Inferior parietal cortex (tissue), 1 donor: ENCODE measurements at regions not wholly inside any gene's neighbourhood (a gene's known extent, or its start where the extent isn't known, plus 50 kb on each side); places are given as distances from the start of the nearest gene placed in this dataset.
"Not testable (repeated sequence)": the region's sequence is repeated elsewhere in the genome, so short reads cannot be mapped to it uniquely, and the experiment has no call there.

Source experiments
- DNase-seq: peaks from one replicate; pipeline ENCODE4 v3.0.0-alpha.2; 2016; ENCODE audit errors: extremely low spot score

DNA sequence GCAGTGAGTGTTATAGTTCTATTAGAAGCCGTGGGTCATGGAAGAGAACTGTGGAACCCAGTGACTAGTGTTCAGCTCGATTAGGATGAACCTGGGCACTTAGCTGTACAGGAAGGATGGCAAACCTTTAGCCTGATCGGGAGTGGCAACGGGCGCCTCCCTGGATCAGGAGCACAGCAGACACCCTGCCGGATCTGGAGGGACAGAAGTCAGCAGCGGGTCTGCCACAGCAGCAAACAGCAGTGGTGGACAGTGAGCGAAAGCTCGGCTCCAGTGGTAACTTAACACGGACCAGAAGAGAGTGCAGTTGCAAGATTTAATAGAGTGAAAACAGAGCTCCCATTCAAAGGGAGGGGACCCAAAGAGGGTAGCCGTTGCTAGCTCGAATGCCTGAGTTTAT is 697.6 kb upstream of the SLITRK1 start:
- not testable (repeated sequence) for DNase-seq

GRCh38 chr13:84574851-84575250 is 692.6 kb upstream of the SLITRK1 start:
- peak; percentile 29 for DNase-seq

DNA sequence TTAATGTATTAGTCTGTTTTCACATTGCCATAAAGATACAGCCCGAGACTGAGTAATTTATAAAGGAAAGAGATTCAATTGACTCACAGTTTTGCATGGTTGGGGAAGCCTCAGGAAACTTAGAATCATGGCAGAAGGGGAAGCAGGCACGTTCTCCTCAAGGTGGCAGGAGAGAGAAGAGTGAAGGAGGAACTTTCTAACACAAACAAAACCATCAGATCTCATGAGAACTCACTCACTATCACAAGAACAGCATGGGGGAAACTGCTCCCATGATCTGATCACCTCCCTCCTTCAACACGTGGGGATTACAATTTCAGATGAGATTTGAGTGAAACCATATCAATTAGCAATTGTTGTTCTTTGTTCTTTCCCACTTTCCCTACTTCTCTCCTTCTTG is 689.0 kb upstream of the SLITRK1 start:
- DNase-seq = no peak

DNA sequence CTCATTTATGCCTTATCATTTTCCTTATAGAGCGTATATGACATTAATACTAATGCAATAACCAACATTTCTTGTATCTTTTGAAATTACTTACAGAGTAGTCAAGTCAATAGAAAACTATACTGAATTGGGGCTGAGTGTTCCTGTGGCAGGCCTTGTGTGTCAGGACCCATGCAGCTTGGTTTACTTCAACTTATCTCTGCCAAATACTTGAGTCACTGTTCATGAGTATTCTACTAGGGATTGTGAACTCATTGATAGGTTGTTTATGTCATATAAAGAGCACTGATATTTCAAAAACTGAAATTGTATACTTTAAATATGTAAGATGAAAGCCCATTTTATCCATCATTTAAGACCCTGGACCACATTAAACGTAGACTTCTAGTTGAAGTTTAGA is 688.6 kb upstream of the SLITRK1 start:
- DNase-seq = no peak

DNA sequence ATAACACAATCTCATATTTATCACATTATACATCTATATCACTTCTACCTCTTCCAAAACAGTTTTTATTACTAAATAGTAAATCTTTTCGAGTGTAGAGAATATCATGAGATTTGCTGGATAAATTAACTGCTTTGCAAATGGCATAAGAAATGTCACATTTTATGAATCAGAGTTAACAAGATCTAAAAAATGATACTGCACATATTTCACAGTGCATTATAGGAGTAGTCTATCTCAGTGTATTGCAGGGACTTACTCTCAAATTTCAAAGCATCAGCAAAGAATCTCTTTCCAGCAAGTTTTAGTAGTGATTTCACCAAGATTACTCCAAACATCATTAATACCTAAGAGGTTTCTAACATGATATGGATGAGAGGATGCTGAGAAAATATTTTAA is 687.1 kb upstream of the SLITRK1 start:
- DNase-seq = no peak

- DNase-seq = no peak
Observed at GRCh38 chr13:84567848-84568247, 685.6 kb upstream of the SLITRK1 start.

GRCh38 chr13:84566780-84567179 is 684.5 kb upstream of the SLITRK1 start:
- no peak for DNase-seq

DNA sequence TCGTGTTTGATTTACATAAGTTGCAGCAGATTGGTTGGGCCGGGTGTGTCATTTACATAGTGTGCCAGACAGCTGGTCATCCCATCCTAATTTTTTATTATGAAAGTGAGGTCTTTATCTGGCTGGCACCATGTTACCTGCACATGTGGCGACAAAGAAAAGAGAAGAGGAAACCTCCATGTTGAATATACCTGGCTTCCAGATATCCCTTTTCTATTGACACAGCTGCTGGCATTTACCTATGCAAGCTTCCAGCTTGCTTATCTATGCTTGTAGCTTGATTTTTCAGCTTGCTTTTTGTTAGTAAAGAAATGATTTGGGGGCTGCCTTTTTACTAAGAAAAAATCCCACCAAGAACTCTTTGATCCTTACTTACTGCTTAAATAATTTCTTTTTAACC is 681.3 kb upstream of the SLITRK1 start:
- DNase-seq = no peak

DNA sequence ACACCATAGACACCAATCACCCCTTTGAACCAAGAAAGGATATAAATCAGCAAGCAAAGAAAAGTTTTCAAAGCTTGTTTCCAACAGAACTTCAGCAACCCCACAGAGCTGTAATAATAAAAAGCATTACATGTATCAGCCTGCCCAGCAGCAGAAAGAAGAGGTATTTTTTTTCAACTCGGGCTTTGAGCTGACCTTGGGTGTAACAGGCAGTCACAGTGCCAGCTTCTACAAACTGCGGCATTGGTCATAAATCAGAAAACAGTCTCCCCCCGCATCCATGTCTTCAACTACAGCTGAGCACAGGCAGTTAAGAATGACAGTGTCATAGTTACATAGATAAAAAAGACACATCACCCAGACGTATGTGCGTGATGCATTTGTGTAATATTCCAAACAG is 671.0 kb upstream of the SLITRK1 start:
- no peak for DNase-seq

GRCh38 chr13:84543962-84544361 is 661.7 kb upstream of the SLITRK1 start:
- no peak for DNase-seq

DNA sequence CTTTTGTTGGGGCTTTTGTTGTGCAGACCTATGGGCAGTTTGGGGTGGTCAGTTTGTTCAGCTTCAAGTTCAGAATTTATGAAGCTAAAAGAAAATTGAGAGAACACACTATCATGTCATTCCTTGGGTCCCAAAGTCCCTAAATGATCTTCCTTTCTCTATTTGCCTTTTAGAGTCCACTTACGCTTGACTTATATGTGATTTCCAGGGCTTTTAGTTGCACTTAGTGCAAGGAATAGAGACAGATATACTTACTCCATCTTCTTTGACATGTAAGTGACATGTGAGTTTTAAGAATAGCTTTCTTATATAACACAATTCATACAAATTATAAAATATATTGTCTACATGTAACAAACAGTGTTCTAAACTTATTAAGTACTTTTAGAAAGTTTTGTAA is 660.1 kb upstream of the SLITRK1 start:
- no peak for DNase-seq

GRCh38 chr13:84536906-84537305 is 654.6 kb upstream of the SLITRK1 start:
- no peak for DNase-seq

- peak; percentile 36 for DNase-seq
Observed at GRCh38 chr13:84528408-84529070, 646.3 kb upstream of the SLITRK1 start.

DNA sequence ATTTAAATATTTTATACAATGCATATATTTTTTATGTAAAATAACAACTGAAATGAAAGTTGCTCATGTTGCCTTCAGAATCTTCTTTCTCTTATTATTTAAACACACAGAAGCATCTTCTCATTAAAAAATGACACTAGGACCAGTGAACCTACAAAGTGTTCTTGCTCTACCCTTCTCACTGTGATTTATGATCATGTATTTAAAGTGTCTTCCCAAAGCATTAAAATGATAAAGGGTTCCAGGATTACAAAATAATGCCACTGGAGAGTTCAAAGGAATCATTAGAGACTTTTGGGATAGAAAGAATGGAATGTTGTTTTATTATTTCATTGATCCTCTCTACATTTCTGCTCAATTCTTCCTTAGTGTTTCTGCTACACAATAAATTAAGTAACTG is 643.6 kb upstream of the SLITRK1 start:
- DNase-seq = no peak

- no peak for DNase-seq
Observed at GRCh38 chr13:84524586-84524985, 642.3 kb upstream of the SLITRK1 start.

GRCh38 chr13:84500016-84500415 is 617.7 kb upstream of the SLITRK1 start:
- DNase-seq = no peak

- no peak for DNase-seq
Observed at GRCh38 chr13:84497613-84498012, 615.3 kb upstream of the SLITRK1 start.

- no peak for DNase-seq
Observed at GRCh38 chr13:84491952-84492351, 609.7 kb upstream of the SLITRK1 start.

DNA sequence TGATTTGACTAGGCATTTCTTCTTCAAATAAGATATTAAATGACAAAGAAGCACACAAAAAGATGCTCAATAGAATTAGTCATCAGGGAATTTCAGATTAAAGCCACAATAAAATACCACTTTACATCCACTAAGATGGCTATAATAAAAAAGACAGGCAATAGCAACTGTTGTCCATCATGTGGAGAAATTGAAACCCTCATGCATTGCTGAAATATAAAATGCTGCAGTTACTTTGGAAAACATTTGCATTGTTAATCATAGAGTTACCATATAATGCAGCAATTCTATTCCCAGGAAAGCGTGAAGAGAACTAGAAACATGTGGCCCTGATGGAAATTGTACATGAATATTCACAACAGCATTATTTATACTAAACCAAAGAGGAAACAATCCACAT is 605.5 kb upstream of the SLITRK1 start:
- no peak for DNase-seq

GRCh38 chr13:84481958-84482357 is 599.7 kb upstream of the SLITRK1 start:
- no peak for DNase-seq

DNA sequence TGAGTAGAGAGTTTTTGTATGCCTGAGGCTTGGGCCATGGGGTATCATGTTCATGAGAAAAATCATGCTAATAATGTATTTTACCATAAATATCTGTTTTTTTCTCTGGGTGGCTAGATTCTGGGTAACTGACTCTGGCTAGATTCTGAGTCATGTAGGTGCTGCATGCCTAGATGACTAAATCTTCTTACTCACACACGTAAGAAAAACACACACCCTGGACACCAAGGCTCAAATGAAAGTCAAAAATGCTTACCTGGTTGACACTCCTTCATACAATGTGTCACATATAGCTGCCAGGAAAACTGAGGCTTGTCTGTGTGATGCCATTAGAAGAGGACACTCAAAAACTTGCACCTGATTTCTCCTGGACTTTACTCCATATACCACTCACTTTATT is 597.4 kb upstream of the SLITRK1 start:
- DNase-seq = no peak

- no peak for DNase-seq
Observed at GRCh38 chr13:84470528-84470927, 588.3 kb upstream of the SLITRK1 start.

DNA sequence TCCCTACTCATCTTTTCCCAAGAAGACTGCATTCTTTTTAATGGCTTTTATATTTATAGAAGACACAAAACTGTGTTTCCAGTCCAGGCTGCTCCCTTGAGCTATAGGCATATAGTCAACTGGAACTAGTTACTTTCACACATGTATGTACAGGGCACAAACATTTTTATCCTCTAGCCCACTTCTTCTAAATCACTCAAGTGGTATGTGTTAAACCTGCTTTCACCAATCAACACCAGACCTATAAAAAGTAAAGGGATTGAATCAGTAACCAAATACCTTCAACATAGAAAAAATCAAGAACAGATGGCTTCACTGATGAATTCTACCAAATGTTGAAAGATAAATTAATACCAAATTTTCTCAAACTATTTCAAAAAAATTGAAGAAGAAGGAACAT is 584.2 kb upstream of the SLITRK1 start:
- no peak for DNase-seq

DNA sequence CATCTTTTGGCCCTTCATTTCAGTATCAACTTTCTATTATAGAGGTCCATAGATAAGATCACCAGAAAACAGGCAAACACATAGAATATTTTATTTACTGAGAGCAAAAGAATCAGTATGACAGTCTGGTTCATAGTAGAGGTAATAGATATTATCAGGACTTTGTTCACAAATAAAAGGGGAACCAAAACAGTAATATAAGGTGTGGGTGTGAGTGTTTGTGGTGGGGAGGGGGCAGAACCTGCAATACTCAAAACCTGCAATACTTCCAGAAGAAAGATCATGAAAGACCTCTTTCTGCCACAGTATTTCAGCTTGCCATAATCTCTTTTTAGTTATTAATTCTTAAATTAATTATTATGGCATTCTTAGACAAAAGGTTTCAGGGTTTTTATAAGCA is 578.7 kb upstream of the SLITRK1 start:
- DNase-seq = no peak
